IMR-90 (cell line): ENCODE measurements at regions not wholly inside any gene's neighbourhood (a gene's known extent, or its start where the extent isn't known, plus 50 kb on each side); places are given as distances from the start of the nearest gene placed in this dataset.

ENCODE experiments used
- ATAC-seq: fragments of 200-7000 bp; cut with Tn5 transposase; 2 replicates; pipeline ENCODE4 v1.9.1; 2020; ENCODE audit warnings: low read depth, mild to moderate bottlenecking, moderate library complexity
- BruUV-seq: library from RNA; stranded (reverse); fragments of 400-500 nt; replicated peaks from 2 replicates; lab custom pipeline; 2021; lab: Mats Ljungman, UMichigan
- CTCF ChIA-PET: fragments of 300-600 bp; formaldehyde crosslinking; extraction: SDS; loops from one replicate; lab custom pipeline; 2021; ENCODE audit warnings: antibody characterized with exemption; lab: Yijun Ruan, JAX
- POLR2A ChIA-PET: fragments of 300-600 bp; sonication (Branson Sonifier 250); formaldehyde crosslinking; loops from one replicate; lab custom pipeline; 2022; ENCODE audit warnings: antibody characterized with exemption; ENCODE audit not compliant: unreplicated experiment; lab: Charles Lee
- DNase-seq: peaks from one replicate; pipeline ENCODE4 v3.0.0; 2013
- H2AFZ ChIP-seq: replicated peaks from 2 replicates; pipeline ENCODE3; 2013; ENCODE audit warnings: low read length, mild to moderate bottlenecking; ENCODE audit not compliant: poor library complexity
- H2AK5ac ChIP-seq: 2 replicates; pipeline ENCODE4 v1.6.1; 2013; ENCODE audit warnings: low read depth, low read length, inconsistent platforms
- H2AK9ac ChIP-seq: replicated peaks from 2 replicates; pipeline ENCODE3; 2013; ENCODE audit warnings: mild to moderate bottlenecking, low read depth, low read length, moderate library complexity; ENCODE audit not compliant: poor library complexity
- H2BK120ac ChIP-seq: 2 replicates; pipeline ENCODE4 v1.6.1; 2013; ENCODE audit warnings: low read depth, low read length, inconsistent platforms
- H2BK15ac ChIP-seq: 3 replicates; pipeline ENCODE4 v1.6.1; 2013; ENCODE audit warnings: low read depth, low read length, inconsistent platforms
- H2BK20ac ChIP-seq: 2 replicates; pipeline ENCODE4 v1.6.1; 2013; ENCODE audit warnings: low read depth, mild to moderate bottlenecking, inconsistent platforms, low read length, moderate library complexity
- H2BK5ac ChIP-seq: 2 replicates; pipeline ENCODE4 v1.6.1; 2013; ENCODE audit warnings: mild to moderate bottlenecking, low read depth, low read length, inconsistent platforms; ENCODE audit not compliant: poor library complexity, severe bottlenecking
- H3K14ac ChIP-seq: replicated peaks from 2 replicates; pipeline ENCODE4 v1.6.1; 2013; ENCODE audit warnings: low read depth, low read length, inconsistent platforms
- H3K18ac ChIP-seq: 2 replicates; pipeline ENCODE4 v1.6.1; 2013; ENCODE audit warnings: low read depth, low read length, control low read depth
- H3K23ac ChIP-seq: 2 replicates; pipeline ENCODE4 v1.6.1; 2013; ENCODE audit warnings: low read depth, low read length, inconsistent platforms
- H3K27ac ChIP-seq: 2 replicates; pipeline ENCODE4 v1.5.1; 2013; ENCODE audit warnings: mild to moderate bottlenecking, control low read depth, low read length; ENCODE audit not compliant: insufficient read depth
- H3K27me3 ChIP-seq: 2 replicates; pipeline ENCODE4 v1.6.1; 2013; ENCODE audit warnings: low read length; ENCODE audit not compliant: control insufficient read depth, insufficient read depth
- H3K36me3 ChIP-seq: 2 replicates; pipeline ENCODE4 v1.6.1; 2013; ENCODE audit warnings: low read length, mixed read lengths; ENCODE audit not compliant: control insufficient read depth, insufficient read depth
- H3K4ac ChIP-seq: 2 replicates; pipeline ENCODE4 v1.6.1; 2013; ENCODE audit warnings: low read depth, low read length, inconsistent platforms
- H3K4me1 ChIP-seq: 2 replicates; pipeline ENCODE4 v1.6.1; 2013; ENCODE audit warnings: low read length, mixed read lengths; ENCODE audit not compliant: control insufficient read depth, insufficient read depth
- H3K4me2 ChIP-seq: 2 replicates; pipeline ENCODE4 v1.6.1; 2013; ENCODE audit warnings: low read depth, mild to moderate bottlenecking, control low read depth, low read length, moderate library complexity
- H3K4me3 ChIP-seq: 2 replicates; pipeline ENCODE4 v1.5.1; 2013; ENCODE audit warnings: low read depth, mild to moderate bottlenecking, control low read depth, low read length, moderate library complexity; ENCODE audit not compliant: insufficient read depth
- H3K56ac ChIP-seq: 2 replicates; pipeline ENCODE4 v1.6.1; 2013; ENCODE audit warnings: low read length, inconsistent platforms; ENCODE audit not compliant: insufficient read depth; ENCODE audit errors: extremely low read depth
- H3K79me1 ChIP-seq, 2 experiments: 2 replicates each; pipeline ENCODE4 v1.6.1; 2013; ENCODE audit warnings: low read length in 2 of 2, inconsistent platforms in 1 of 2, low read depth in 1 of 2
- H3K9ac ChIP-seq: 2 replicates; pipeline ENCODE4 v1.6.1; 2013; ENCODE audit warnings: low read depth, low read length, control low read depth
- H3K9me1 ChIP-seq: 2 replicates; pipeline ENCODE4 v1.6.1; 2013; ENCODE audit warnings: low read length, inconsistent platforms; ENCODE audit not compliant: insufficient read depth
- H3K9me3 ChIP-seq: 2 replicates; pipeline ENCODE4 v1.6.1; 2013; ENCODE audit warnings: low read length; ENCODE audit not compliant: control insufficient read depth, insufficient read depth
- H4K20me1 ChIP-seq: 2 replicates; pipeline ENCODE4 v1.6.1; 2013; ENCODE audit warnings: low read length, inconsistent platforms; ENCODE audit not compliant: insufficient read depth
- H4K5ac ChIP-seq: 2 replicates; pipeline ENCODE4 v1.6.1; 2013; ENCODE audit warnings: mild to moderate bottlenecking, low read depth, low read length, control low read depth
- H4K8ac ChIP-seq, 2 experiments: 2 replicates each; pipeline ENCODE4 v1.6.1; 2013; ENCODE audit warnings: low read depth in 2 of 2, low read length in 2 of 2, control low read depth in 1 of 2, inconsistent platforms in 1 of 2
- H4K91ac ChIP-seq: 2 replicates; pipeline ENCODE4 v1.6.1; 2013; ENCODE audit warnings: low read depth, low read length, inconsistent platforms; ENCODE audit not compliant: insufficient read depth
- MAFK ChIP-seq: IDR thresholded peaks from 2 replicates; pipeline ENCODE4 v1.6.1; 2012; ENCODE audit warnings: low read depth, low read length, improper control_type of control experiment
- RAD21 ChIP-seq: IDR thresholded peaks from 2 replicates; pipeline ENCODE4 v1.6.1; 2012; ENCODE audit warnings: low read length, improper control_type of control experiment
- WGBS, 2 experiments: methylation state at CpG; one replicate each; pipeline versions ENCODE4 v1.1.5 to v1.1.7; 2013; ENCODE audit warnings: missing lambda C conversion rate in 2 of 2; ENCODE audit not compliant: insufficient read length in 1 of 2; ENCODE audit errors: extremely low coverage in 2 of 2; 5-methylcytosine and 5-hydroxymethylcytosine counted together
- dilution Hi-C: fragments of 300-500 bp; cut with HindIII; formaldehyde crosslinking; loops from one replicate; pipeline ENCODE4 v1.14.3; 2018; ENCODE audit warnings: low sequenced_read_pairs; ENCODE audit not compliant: unreplicated experiment
- in situ Hi-C: fragments of 300-500 bp; cut with MboI; formaldehyde crosslinking; loops from 3 replicates; pipeline ENCODE4 v1.14.3; 2019; ENCODE audit warnings: low sequenced_read_pairs, inconsistent platforms, mixed read lengths
- intact Hi-C: fragments of 100-400 bp; cut with micrococcal nuclease; formaldehyde crosslinking; loops from 2 replicates; pipeline ENCODE4 v1.10.0; 2022

- CTCF ChIA-PET: no interaction called here
- ATAC-seq: no peak
- Histone ChIP-seq H3K4ac (no peak overlapping the region), H2AK9ac (no peak overlapping the region), H3K79me1 (no peaks in the 10 kb centered on the region), H2BK20ac (no peak overlapping the region), H4K91ac (no peak overlapping the region), H3K9me1 (no peaks in the 10 kb centered on the region), H2BK120ac (no peak overlapping the region), H4K5ac (no peak overlapping the region), H4K20me1 (no peaks in the 10 kb centered on the region), H3K9me3 (peaks cover 3% of the 10 kb centered on the region), H3K4me2 (no peak overlapping the region), H3K9ac (no peak overlapping the region), H3K4me3 (no peak overlapping the region), H3K23ac (no peak overlapping the region), H3K4me1 (no peaks in the 10 kb centered on the region), H3K18ac (no peak overlapping the region), H3K14ac (no peak overlapping the region), H4K8ac (no peak overlapping the region), H3K36me3 (no peaks in the 10 kb centered on the region), H2AFZ (no peak overlapping the region), H2BK5ac (no peak overlapping the region), H3K56ac (no peak overlapping the region), H3K27ac (no peak overlapping the region), H2AK5ac (no peak overlapping the region), H2BK15ac (no peak overlapping the region), H3K27me3 (no peaks in the 10 kb centered on the region; the same call in 1 of the 2 replicates)
- dilution Hi-C loops: no loop called here
- POLR2A ChIA-PET: interaction anchor here (0.6 kb wide), 1 partner anchor 29 kb away, joined by 3 read pairs; no protein-coding TSS in a partner anchor
- no peak for DNase-seq
- TF ChIP-seq RAD21: no peak
- 0 out of 2 replicates have a peak, but pooled peaks have one; percentile 9 for TF ChIP-seq MAFK
- intact Hi-C loops: no loop called here
- BruUV-seq: no TSS peak
- 83% methylated on average over 2 of the region's 6 CpGs; no CpG with 5 or more reads in 1 of the 2 experiments for WGBS, 2 experiments
- in situ Hi-C loops: no loop called here
These were observed 68.7 kb upstream of the ATF3 start for GRCh38 chr1:212539737-212540430.
